ENCODE measurements at regions not wholly inside any gene's neighbourhood (a gene's known extent, or its start where the extent isn't known, plus 50 kb on each side); places are given as distances from the start of the nearest gene placed in this dataset.
A peak's percentile ranks its signal among the peaks of the same experiment; 100 is the strongest.

GRCh38 chr4:11631416-11631815 is 202.7 kb upstream of the HS3ST1 start:
- intact Hi-C loops (cut with DNase I; ENCODE audit: low total_unique reads) = no loop called here
- Histone ChIP-seq H3K36me3 (no peaks in the 10 kb centered on the region), H3K4me3 (no peak overlapping the region), H3K4me1 (no peaks in the 10 kb centered on the region), H3K27ac (no peak overlapping the region), H3K9me3 (no peaks in the 10 kb centered on the region), H3K27me3 (replicated peaks in 1 of 7) (no peaks in the 10 kb centered on the region)
- DNase-seq = no peak
- no peak for TF ChIP-seq POLR2A (IDR thresholded peaks at IDR 0.05)
- no peak for TF ChIP-seq POLR2AphosphoS5 (IDR thresholded peaks at IDR 0.05)
- no peak for TF ChIP-seq CTCF (IDR thresholded peaks at IDR 0.05 in 8 of 11, conservative IDR thresholded peaks at IDR 0.05 in 3 of 11)
- 92 to 95% (median 95%) methylated on average over 2 of the region's 2 CpGs for WGBS, 5 donors

- H3K36me3 ChIP-seq = no peaks in the 10 kb centered on the region
- TF ChIP-seq CTCF (IDR thresholded peaks at IDR 0.05 in 8 of 11, conservative IDR thresholded peaks at IDR 0.05 in 3 of 11) (no peak), POLR2AphosphoS5 (IDR thresholded peaks at IDR 0.05) (no peak), POLR2A (IDR thresholded peaks at IDR 0.05) (no peak)
- H3K27ac ChIP-seq = no peak overlapping the region
- intact Hi-C loops (cut with DNase I; ENCODE audit: low total_unique reads) = no loop called here
- peaks cover 0 to 8% (median 0%) of the 10 kb centered on the region in 6 donors for H3K4me1 ChIP-seq
- H3K9me3 ChIP-seq = no peaks in the 10 kb centered on the region
- DNase-seq = no peak
- no peaks in the 10 kb centered on the region for H3K27me3 ChIP-seq (replicated peaks in 1 of 7)
- no peak overlapping the region for H3K4me3 ChIP-seq
These were observed 199.5 kb upstream of the HS3ST1 start for GRCh38 chr4:11628093-11628725.

GRCh38 chr4:11626066-11626465 is 197.4 kb upstream of the HS3ST1 start:
- no peak for DNase-seq
- no peak for TF ChIP-seq POLR2AphosphoS5 (IDR thresholded peaks at IDR 0.05)
- TF ChIP-seq CTCF (IDR thresholded peaks at IDR 0.05 in 8 of 11, conservative IDR thresholded peaks at IDR 0.05 in 3 of 11) = no peak
- TF ChIP-seq POLR2A (IDR thresholded peaks at IDR 0.05) = no peak
- H3K4me3 ChIP-seq = no peak overlapping the region
- no peaks in the 10 kb centered on the region for H3K36me3 ChIP-seq
- H3K27me3 ChIP-seq (replicated peaks in 1 of 7) = no peaks in the 10 kb centered on the region
- WGBS, 5 donors = 80 to 89% (median 87%) methylated on average over 4 of the region's 4 CpGs
- peaks cover 0 to 8% (median 0%) of the 10 kb centered on the region in 6 donors for H3K4me1 ChIP-seq
- peak overlapping the region in 1 of 8 donors; percentile 52 for H3K27ac ChIP-seq
- H3K9me3 ChIP-seq = no peaks in the 10 kb centered on the region
- intact Hi-C loops (cut with DNase I; ENCODE audit: low total_unique reads) = no loop called here

- intact Hi-C loops (cut with DNase I; ENCODE audit: low total_unique reads) = no loop called here
- no peak overlapping the region for H3K4me3 ChIP-seq
- no peaks in the 10 kb centered on the region for H3K36me3 ChIP-seq
- no peak for DNase-seq
- no peaks in the 10 kb centered on the region for H3K9me3 ChIP-seq
- H3K27ac ChIP-seq = peak overlapping the region in 6 of 8 donors; percentile 0 to 66 (median 49)
- H3K27me3 ChIP-seq (replicated peaks in 1 of 7) = no peaks in the 10 kb centered on the region
- 71 to 83% (median 77%) methylated on average over 7 of the region's 7 CpGs for WGBS, 5 donors
- H3K4me1 ChIP-seq = peaks cover 0 to 8% (median 0%) of the 10 kb centered on the region in 6 donors
- peak in 2 of 3 donors; percentile 70 to 79 for TF ChIP-seq POLR2AphosphoS5 (IDR thresholded peaks at IDR 0.05)
- no peak for TF ChIP-seq CTCF (IDR thresholded peaks at IDR 0.05 in 8 of 11, conservative IDR thresholded peaks at IDR 0.05 in 3 of 11)
These were observed 196.5 kb upstream of the HS3ST1 start for GRCh38 chr4:11625211-11625610.
